WERI-Rb-1 (cell line): ENCODE measurements at regions not wholly inside any gene's neighbourhood (a gene's known extent, or its start where the extent isn't known, plus 50 kb on each side); places are given as distances from the start of the nearest gene placed in this dataset.

ENCODE experiments used
- DNase-seq: peaks from one replicate; pipeline ENCODE4 v3.0.0-alpha.2; 2020
- H3K27ac ChIP-seq: fragments of 250-450 bp; sonication (Bioruptor Pico); 2 replicates; pipeline ENCODE4 v1.5.1; 2020; ENCODE audit warnings: mild to moderate bottlenecking, moderate library complexity
- H3K27me3 ChIP-seq: fragments of 250-450 bp; sonication (Bioruptor Pico); 2 replicates; pipeline ENCODE4 v1.5.1; 2021; ENCODE audit warnings: mild to moderate bottlenecking, low read depth, moderate library complexity; ENCODE audit not compliant: insufficient read depth, severe bottlenecking
- H3K36me3 ChIP-seq: fragments of 250-450 bp; sonication (Bioruptor Pico); 2 replicates; pipeline ENCODE4 v1.5.1; 2020; ENCODE audit warnings: mild to moderate bottlenecking, moderate library complexity
- H3K4me3 ChIP-seq: 2 replicates; pipeline ENCODE4 v1.5.1; 2011; ENCODE audit warnings: low read depth, mild to moderate bottlenecking, control low read depth, low read length
- H3K9me3 ChIP-seq: fragments of 250-450 bp; sonication (Bioruptor Pico); 2 replicates; pipeline ENCODE4 v1.5.1; 2021; ENCODE audit warnings: mild to moderate bottlenecking, moderate library complexity; ENCODE audit not compliant: severe bottlenecking
- CTCF ChIP-seq: IDR thresholded peaks from 2 replicates; pipeline ENCODE4 v1.5.1; 2011; ENCODE audit warnings: low read depth, mild to moderate bottlenecking, control low read depth, inconsistent platforms, low read length

- no peak overlapping the region for H3K27ac ChIP-seq
- H3K9me3 ChIP-seq = no peaks in the 10 kb centered on the region
- no peak overlapping the region for H3K4me3 ChIP-seq
- peaks cover 6% of the 10 kb centered on the region for H3K27me3 ChIP-seq
- no peak for DNase-seq
- no peaks in the 10 kb centered on the region for H3K36me3 ChIP-seq
- no peak for TF ChIP-seq CTCF
Measured at GRCh38 chr21:18769599-18769998, 366.0 kb upstream of the TMPRSS15 start.

- H3K27me3 ChIP-seq = no peaks in the 10 kb centered on the region
- TF ChIP-seq CTCF = no peak
- H3K9me3 ChIP-seq = no peaks in the 10 kb centered on the region
- H3K4me3 ChIP-seq = no peak overlapping the region
- no peaks in the 10 kb centered on the region for H3K36me3 ChIP-seq
- H3K27ac ChIP-seq = no peak overlapping the region
- DNase-seq = no peak
Measured at GRCh38 chr21:18771845-18772380, 368.3 kb upstream of the TMPRSS15 start.

GRCh38 chr21:18772404-18772803 lies 368.8 kb upstream of the TMPRSS15 start:
- Histone ChIP-seq H3K36me3 (no peaks in the 10 kb centered on the region), H3K27me3 (peaks cover 4% of the 10 kb centered on the region), H3K4me3 (no peak overlapping the region), H3K9me3 (no peaks in the 10 kb centered on the region), H3K27ac (no peak overlapping the region)
- TF ChIP-seq CTCF = no peak
- no peak for DNase-seq

- H3K27me3 ChIP-seq = peaks cover 6% of the 10 kb centered on the region
- TF ChIP-seq CTCF = no peak
- H3K4me3 ChIP-seq = no peak overlapping the region
- H3K27ac ChIP-seq = no peak overlapping the region
- no peak for DNase-seq
- no peaks in the 10 kb centered on the region for H3K36me3 ChIP-seq
- no peaks in the 10 kb centered on the region for H3K9me3 ChIP-seq
Measured at GRCh38 chr21:18772897-18773296, 369.3 kb upstream of the TMPRSS15 start.

GRCh38 chr21:18776936-18777335 lies 373.4 kb upstream of the TMPRSS15 start:
- Histone ChIP-seq H3K27ac (no peak overlapping the region), H3K36me3 (no peaks in the 10 kb centered on the region), H3K9me3 (no peaks in the 10 kb centered on the region), H3K4me3 (no peak overlapping the region), H3K27me3 (peaks cover 6% of the 10 kb centered on the region)
- TF ChIP-seq CTCF = no peak
- DNase-seq = no peak

- Histone ChIP-seq H3K36me3 (no peaks in the 10 kb centered on the region), H3K27ac (no peak overlapping the region), H3K4me3 (no peak overlapping the region), H3K9me3 (no peaks in the 10 kb centered on the region), H3K27me3 (no peaks in the 10 kb centered on the region)
- DNase-seq = no peak
- TF ChIP-seq CTCF = no peak
Measured at GRCh38 chr21:18782721-18783120, 379.1 kb upstream of the TMPRSS15 start.
